ENCODE measurements at regions not wholly inside any gene's neighbourhood (a gene's known extent, or its start where the extent isn't known, plus 50 kb on each side); places are given as distances from the start of the nearest gene placed in this dataset.

GRCh38 chr7:14999331-14999730 is 96.8 kb upstream of the DGKB start (continued):
- TF ChIP-seq CHD2 (IDR thresholded peaks at IDR 0.05; ENCODE audit: low read length) = no peak
- no peak for TF ChIP-seq RFX5 (IDR thresholded peaks at IDR 0.05; ENCODE audit: borderline replicate concordance, low read depth, low read length)
